NCI-H1105 treated with DMSO at 0.1 percent for 48 hours (cell line): ENCODE measurements at regions not wholly inside any gene's neighbourhood (a gene's known extent, or its start where the extent isn't known, plus 50 kb on each side); places are given as distances from the start of the nearest gene placed in this dataset.

Experiments used
- DNase-seq: peaks from one replicate; lab custom pipeline; 2025; lab: John Stamatoyannopoulos, UW

DNA sequence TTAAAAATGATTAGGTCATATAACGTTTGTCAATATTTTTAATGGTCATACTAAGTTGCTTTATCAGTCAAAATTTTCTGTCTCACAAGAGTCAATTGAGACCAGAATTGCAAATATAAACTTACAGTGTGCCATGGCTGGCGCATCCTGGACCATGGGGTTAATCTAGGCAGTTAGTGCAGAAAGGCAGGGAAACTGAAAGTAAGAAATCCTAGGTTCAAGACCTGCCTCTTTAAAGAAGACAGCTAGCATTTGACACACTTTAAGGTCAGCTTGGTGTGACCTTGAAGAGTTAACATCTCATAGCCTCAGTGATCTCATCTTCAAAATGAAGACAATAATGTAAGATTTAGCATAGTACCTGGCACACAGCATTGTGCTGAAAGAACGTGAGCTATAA, 210.0 kb upstream of the DAB1 start:
- no peak for DNase-seq

- DNase-seq = no peak
Measured at GRCh38 chr1:57633056-57633455, 209.2 kb upstream of the DAB1 start.

DNA sequence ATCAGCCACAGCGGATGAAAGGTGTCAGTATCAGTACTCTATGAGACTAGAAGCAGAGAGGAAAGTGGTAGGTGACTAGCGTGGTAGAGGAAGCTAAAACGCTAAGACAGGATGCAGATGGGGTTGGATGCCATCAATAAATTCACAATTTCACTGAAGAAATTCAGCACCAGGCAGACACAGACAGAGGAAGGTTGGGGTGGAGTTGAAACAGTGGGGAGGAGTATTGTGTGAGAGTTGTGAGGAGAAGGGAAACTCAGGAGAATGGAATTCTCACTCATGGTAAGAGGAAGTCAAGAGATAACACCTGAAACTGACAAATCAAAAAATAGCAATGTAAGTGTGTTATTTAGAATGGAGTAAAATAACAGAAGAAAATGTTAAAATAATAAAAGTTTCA, 208.5 kb upstream of the DAB1 start:
- DNase-seq = no peak

DNA sequence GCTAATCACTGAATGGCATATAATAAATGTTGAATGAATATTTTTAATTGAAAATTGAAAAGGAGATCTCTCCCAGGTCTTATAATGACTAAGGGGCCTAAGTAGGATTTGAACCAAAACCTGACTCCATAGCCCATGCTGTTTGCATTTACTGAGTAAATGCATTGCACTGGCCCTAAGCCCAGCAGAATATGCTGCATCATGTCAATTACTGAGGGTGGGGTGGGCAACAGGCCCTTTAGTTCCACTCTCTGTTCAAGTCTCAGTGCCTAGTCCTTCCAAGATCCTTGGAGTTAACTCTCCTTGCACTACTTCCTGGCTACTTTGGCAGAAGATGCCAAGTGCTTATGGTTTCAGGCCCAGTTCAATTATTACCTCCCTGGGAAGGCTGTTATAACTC, 203.8 kb upstream of the DAB1 start:
- no peak for DNase-seq

DNA sequence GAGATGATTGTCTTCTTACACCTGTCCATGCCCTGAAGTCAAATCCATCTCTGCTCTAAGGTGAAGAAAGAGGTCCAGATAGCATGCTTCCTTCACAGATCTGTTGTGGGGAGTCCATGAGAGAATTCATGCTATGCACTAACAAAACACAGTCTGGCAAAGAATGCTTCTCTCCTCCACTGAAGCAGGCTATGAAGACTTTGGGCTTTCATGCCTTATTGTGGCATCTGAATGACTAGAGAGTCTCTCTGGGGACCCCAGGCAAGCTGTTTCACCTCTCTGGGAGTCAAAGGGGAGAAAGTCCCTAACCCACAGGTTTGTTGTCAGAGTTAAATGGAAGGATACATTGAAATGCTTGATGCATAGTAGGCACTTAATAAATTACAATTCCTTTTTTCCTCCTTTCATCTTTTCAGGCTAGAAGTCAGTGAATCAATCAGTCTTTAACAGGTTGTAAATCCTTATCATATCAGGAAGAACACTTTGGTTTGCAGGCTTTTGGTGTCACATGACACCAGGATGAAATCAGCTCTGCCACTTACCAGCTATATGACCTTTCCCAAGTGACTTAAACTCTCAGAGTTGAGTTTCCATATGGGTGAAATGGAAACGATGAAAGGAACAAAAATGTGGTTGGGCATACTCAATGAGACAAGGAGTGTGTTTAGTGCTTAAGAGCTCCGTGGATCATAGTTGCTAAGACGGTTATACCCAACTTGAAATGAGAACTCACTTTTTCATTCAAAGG, 200.1 kb upstream of the DAB1 start:
- DNase-seq = no peak

- no peak for DNase-seq
Measured at GRCh38 chr1:57623039-57623790, 199.4 kb upstream of the DAB1 start.

- no peak for DNase-seq
Measured at GRCh38 chr1:57621776-57622175, 197.9 kb upstream of the DAB1 start.

DNA sequence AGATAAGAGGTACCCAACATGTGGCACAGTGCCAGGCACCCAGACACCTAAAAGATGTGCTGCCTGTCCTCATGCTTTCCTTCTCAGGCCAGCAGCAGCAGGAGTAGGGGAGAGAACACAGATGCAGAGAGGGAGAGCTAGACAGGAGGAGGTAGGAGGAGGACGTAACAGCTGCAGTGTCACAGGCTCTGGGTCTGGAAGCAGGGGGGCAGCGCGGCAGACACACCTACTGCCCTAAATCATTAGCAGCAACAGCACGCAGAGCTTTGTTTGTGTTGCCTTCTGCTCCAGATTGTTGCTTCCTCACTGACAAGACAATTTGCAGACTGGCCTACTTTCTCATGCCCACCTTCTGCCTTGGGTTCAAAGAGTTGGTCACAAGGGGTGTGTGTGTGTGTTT, 196.7 kb upstream of the DAB1 start:
- DNase-seq = no peak

GRCh38 chr1:57616921-57617320, 193.1 kb upstream of the DAB1 start:
- no peak for DNase-seq

DNA sequence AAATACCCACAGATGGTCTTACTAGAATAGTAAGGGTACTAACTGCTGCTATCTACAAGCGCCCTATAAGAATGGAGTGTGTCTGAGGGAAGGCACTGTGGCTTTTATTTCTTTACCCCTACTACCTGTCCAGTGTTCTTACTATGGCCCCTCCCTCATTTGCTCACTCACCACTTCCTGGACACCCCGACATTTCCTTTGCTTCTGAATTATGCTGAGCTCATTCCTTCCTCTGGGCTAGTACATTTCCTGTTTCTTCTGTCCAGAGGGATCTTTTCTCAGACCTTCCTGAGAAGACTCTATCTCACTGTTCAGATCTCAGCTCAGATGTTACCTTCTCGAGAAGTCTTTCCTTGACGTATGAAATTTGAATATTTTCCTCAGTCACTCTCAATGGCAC, 192.1 kb upstream of the DAB1 start:
- no peak for DNase-seq

GRCh38 chr1:57612833-57613232, 189.0 kb upstream of the DAB1 start:
- no peak for DNase-seq

DNA sequence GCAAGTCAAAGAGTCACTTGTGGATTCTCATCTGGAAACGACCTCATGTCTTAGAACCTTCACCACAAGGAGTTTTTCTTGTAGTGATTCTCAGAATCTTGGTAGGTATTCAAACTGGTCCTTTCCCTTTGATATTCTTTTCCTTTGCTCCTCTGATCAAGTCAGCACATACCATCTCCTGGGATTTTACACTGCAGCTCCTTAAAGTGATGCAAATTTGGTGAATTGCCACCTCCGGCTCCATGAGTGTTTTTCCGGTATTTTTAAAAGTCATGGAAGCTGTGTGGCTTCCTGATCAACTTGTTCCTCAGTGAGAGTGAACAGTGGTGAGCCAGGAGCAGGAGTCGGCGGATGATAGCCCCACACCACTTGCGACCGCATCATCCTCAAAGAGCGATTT, 182.1 kb upstream of the DAB1 start:
- no peak for DNase-seq

- DNase-seq = no peak
Measured at GRCh38 chr1:57603696-57604095, 179.8 kb upstream of the DAB1 start.

GRCh38 chr1:57600424-57600823, 176.6 kb upstream of the DAB1 start:
- no peak for DNase-seq

GRCh38 chr1:57599236-57599994, 175.6 kb upstream of the DAB1 start:
- DNase-seq = no peak

- DNase-seq = no peak
Measured at GRCh38 chr1:57597036-57597435, 173.2 kb upstream of the DAB1 start.

DNA sequence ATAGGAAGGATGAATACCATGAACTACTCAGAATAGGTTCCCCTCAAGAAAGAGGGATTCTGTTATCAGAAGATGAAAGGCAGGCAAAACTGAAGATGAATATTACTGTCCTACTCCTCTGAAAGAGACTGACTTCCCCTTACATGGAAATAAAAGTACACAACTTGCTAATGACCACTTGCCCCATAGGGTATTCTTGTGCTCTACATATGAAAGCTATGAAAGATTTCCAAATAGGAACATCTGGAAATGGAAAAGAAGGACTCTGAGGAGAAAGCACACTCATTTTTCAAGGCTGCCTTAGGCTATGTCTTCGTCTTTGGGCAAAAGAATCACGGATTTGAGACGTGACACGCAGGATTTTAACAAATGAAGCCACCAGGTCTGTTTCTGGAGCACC, 170.1 kb upstream of the DAB1 start:
- DNase-seq = no peak

GRCh38 chr1:57591842-57592241, 168.0 kb upstream of the DAB1 start:
- no peak for DNase-seq

DNA sequence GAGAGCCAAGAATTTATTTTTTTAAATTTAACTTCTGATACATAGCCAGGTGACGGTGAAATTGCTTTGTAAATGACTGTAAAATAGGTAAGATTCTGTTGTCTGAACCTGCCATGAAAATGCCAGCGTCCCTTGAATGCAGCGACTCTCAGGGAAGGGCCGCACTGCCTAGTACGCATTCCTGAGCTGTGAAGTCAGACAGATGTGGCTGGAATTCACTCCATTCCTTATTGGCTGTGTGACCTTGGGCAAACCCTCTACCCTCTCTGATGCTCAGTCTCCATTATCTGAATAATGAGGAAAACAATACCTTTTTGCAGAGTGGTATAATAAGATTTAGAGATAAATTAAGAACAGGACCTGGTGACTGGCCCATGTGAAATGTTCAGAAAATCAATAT, 167.1 kb upstream of the DAB1 start:
- no peak for DNase-seq

DNA sequence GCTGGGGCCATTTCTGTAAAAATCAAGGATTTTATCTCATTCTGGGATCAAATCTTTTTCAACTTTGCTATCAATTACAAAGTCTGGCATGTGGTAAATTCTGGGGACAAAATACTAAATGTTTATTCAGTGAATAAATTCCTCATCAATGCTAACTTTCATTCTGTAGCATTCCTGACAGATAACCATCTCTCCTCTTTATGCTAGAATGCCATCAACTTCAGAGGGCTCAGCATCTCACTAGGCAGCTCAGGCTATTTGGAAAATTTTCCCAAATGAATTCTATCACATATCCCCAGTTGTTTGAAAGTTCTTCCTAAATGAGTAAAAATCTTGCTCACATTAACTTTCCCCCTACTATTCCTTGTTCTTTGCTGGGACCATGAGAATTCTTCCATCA, 163.0 kb upstream of the DAB1 start:
- no peak for DNase-seq

DNA sequence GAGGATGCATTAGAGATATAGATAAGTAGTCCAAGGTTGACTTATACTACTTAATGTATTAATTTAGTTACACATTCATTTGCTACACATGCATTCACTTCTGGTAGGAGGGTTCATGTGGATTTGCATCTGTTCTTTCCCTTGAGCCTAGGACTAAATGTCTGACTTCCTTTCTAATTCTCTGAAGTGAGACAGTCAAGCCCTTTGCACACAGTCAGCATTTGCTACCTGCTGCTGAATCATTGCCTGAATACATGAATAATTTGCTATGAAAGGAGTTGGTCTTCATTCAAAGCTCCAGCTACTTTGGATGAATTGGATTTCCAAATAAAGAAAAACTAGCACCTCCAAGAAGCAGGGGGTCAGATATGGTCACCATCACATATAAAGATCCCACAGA, 154.8 kb upstream of the DAB1 start:
- DNase-seq = no peak

GRCh38 chr1:57578099-57578498, 154.2 kb upstream of the DAB1 start:
- DNase-seq = no peak

DNA sequence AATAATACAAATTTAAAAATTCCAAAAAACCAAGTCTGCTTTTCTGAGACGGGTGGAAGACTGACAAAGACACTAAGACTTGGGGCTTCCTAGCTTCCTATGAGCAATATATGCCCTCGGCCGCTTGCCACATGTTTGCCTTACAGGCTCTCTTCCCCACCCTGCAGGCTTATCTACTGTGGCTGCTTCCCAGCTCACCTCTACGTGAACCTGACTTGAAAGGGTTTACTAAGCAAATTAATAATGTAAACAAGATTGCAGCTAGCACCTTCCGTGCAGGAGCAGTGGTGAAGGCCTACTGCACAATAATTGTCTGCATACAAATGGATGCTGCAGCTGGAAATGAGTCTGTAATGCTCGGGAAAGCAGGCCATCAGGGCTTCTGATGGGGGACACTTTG, 152.9 kb upstream of the DAB1 start:
- DNase-seq = no peak
